Eye (tissue), 1 donor: ENCODE measurements at regions not wholly inside any gene's neighbourhood (a gene's known extent, or its start where the extent isn't known, plus 50 kb on each side); places are given as distances from the start of the nearest gene placed in this dataset.
"Not testable (repeated sequence)": the region's sequence is repeated elsewhere in the genome, so short reads cannot be mapped to it uniquely, and the experiment has no call there.

Experiments used
- DNase-seq: peaks from one replicate; pipeline ENCODE4 v3.0.0-alpha.2; 2015

DNA sequence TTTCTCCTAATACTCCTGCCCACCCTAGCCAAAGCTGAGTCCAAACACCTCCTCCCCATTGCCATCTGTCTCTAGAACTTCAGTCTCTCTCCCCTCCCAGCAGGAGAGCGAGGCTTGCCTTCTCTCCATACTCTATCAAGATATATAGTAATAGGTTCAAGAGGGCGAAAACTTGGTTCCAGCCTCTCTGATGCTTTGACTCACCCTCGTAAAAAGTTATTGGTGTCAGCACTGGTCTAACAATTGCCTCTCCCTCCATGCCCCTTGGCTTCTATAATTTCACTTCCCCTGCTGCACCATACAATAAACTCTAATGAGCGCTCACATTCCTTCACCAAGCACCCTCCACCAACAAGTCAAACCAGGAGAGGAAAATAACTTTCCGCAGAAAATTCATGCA, 797.3 kb downstream of the BCL11A start:
- no peak for DNase-seq

GRCh38 chr2:59754011-59754735, 799.3 kb downstream of the BCL11A start:
- no peak for DNase-seq

DNA sequence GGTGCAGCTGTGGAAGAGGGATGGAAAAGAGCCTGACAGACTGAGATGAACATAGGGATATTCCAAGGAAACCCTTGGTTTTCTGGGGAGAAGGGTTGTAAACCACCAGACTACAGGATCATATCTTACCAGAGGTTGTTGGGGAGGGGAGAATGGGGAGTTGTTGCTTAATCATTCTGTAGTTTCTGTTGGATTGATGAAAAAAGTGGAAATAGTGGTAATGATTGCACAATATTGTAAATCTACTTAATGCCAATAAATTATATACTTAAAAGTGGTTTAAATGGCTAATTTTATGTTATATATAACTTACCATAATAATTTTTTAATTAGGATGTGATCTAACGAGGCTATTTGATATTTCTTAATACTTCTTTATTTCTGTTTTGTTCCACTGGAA, 800.9 kb downstream of the BCL11A start:
- no peak for DNase-seq

- no peak for DNase-seq
Measured at GRCh38 chr2:59752071-59752470, 801.4 kb downstream of the BCL11A start.

GRCh38 chr2:59751214-59751613, 802.2 kb downstream of the BCL11A start:
- not testable (repeated sequence) for DNase-seq

- DNase-seq, result no peak
Measured at GRCh38 chr2:59746291-59746690, 807.2 kb downstream of the BCL11A start.

- no peak for DNase-seq
Measured at GRCh38 chr2:59745085-59745484, 808.4 kb downstream of the BCL11A start.

DNA sequence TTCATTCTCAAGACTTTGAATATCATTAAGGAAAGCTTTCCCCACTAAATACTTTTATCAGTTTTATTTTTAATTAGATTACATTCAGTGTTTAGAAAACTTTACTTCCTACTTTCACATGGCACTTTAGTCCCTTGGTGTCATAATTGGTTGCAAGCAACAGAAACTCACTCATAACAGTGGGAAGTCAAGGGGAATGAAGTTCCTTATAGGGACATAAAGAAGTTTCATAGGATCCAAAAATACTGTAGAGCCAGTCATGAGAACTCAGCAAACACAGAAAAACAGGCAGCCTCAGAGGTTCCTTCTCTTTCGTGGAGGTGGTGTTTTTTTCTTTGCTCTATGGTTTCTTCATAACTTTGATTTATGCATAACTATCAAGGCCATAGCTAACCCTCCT, 809.0 kb downstream of the BCL11A start:
- no peak for DNase-seq

DNA sequence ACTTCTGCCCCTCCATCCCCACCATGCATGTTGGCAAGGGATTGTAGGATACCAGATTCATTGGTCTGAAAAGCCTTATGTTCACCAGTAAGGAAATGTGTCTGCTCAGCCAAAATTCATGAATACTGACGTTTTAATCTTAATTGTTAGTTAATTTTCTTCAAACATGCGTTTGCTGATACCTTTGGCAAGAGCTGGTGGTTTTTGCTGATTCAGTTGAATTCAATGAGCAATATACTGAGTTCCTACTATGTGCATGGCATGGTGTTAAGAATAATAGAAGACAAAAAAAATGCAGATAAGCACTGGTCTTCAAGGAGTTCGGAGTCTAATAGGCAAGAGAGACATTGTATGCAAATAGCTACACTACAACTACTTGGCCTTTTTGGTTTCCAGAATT, 811.6 kb downstream of the BCL11A start:
- no peak for DNase-seq

- DNase-seq, result no peak
Measured at GRCh38 chr2:59739166-59739565, 814.3 kb downstream of the BCL11A start.

DNA sequence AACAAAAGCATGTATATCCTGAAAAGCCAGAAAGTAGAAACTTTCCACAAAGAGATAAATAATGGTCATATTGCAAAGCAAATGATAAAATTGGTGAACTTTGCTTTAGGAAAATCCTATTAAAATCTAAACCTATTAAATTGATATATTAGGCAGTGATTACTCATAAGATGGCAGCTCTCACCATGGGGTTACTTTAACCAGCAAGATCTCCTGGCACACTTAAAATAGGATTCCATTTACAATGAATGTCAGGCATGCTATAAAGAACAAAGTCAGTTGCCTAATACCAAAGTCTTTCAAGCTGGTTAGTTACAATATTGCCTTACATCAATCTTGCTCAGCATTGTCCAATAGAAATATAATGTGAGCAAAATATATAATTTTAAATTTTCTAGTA, 816.2 kb downstream of the BCL11A start:
- DNase-seq, result no peak

- DNase-seq, result no peak
Measured at GRCh38 chr2:59734743-59735142, 818.7 kb downstream of the BCL11A start.

GRCh38 chr2:59733970-59734369, 819.5 kb downstream of the BCL11A start:
- DNase-seq, result no peak

GRCh38 chr2:59733567-59733930, 819.9 kb downstream of the BCL11A start:
- DNase-seq, result no peak

GRCh38 chr2:59732871-59733566, 820.4 kb downstream of the BCL11A start:
- DNase-seq, result no peak

GRCh38 chr2:59727121-59727590, 826.3 kb downstream of the BCL11A start:
- DNase-seq, result no peak

GRCh38 chr2:59726228-59727120, 827.0 kb downstream of the BCL11A start:
- DNase-seq, result no peak

- DNase-seq, result no peak
Measured at GRCh38 chr2:59724746-59725145, 828.7 kb downstream of the BCL11A start.

GRCh38 chr2:59720296-59720866, 833.1 kb downstream of the BCL11A start:
- DNase-seq, result no peak

DNA sequence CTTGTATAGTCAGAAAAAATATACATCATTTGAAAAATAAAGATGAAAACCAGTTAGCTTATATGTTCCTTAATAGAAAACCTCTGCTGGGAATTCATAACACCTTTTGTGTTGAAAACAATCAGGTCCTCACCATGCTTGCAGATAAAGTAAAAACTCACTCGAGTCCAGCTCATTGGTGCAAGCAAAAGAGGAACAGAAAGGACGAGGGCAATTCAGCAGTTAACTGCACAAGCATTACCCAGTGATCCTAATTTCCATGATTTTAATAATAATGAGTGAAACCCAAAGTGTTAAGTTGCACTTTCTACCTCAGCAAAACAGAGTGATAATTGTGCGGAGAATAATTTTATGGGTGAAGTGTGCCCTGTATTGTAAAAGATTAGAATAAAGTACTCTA, 839.9 kb downstream of the BCL11A start:
- DNase-seq, result no peak

DNA sequence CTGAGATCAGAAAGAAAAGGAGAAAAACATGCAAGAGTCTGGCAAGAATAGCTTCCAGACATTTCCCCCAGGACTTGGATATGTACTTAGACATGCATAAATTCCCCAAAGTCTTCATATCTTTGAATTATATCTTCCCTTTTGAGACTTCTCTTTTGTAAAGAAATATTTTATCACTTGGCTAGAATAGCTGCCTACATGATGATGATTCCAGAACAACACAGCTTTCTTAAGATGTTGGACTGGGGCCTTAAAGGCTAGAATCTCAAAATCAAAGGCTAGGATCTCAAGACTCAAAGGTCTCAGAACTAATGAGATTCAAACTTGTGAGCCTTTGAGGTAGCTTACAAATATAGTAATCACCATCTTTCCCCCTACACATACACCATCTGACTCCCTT, 842.3 kb downstream of the BCL11A start:
- no peak for DNase-seq

- DNase-seq, result no peak
Measured at GRCh38 chr2:59706729-59707128, 846.7 kb downstream of the BCL11A start.

GRCh38 chr2:59703796-59704195, 849.7 kb downstream of the BCL11A start:
- DNase-seq, result no peak
